ENCODE measurements at regions not wholly inside any gene's neighbourhood (a gene's known extent, or its start where the extent isn't known, plus 50 kb on each side); places are given as distances from the start of the nearest gene placed in this dataset.

DNA sequence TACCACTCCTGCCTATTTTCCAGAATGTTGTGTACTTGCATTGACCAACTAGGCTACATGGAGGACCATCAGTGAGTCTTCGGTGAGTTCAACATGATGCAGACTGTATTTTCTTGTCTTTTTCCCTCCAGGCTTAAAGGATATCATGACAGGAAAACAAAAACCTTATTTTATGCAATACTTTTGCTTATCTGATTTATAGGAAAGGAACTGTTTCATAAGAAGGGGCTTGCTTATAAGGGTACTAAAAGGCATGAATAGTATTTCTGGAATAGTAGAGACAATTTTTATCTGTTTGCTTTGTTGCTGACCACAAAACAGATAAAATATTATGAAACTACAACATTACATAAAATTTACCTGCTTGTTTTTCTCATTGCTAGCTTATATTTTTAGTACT lies 374.7 kb downstream of the KLF5 start (continued):
- TF ChIP-seq REST (IDR thresholded peaks at IDR 0.05; ENCODE audit: low read depth) = no peak
- no peak for TF ChIP-seq ZFX (IDR thresholded peaks at IDR 0.05)
- no peak for TF ChIP-seq CEBPB (IDR thresholded peaks at IDR 0.05; ENCODE audit: low read depth)
- no peak for TF ChIP-seq SRF (IDR thresholded peaks at IDR 0.05; ENCODE audit: low read depth)
- TF ChIP-seq SP1 (IDR thresholded peaks at IDR 0.05; ENCODE audit: low read depth) = no peak
- no peak for TF ChIP-seq ZNF274 (IDR thresholded peaks at IDR 0.05; ENCODE audit: low read depth, low read length)

DNA sequence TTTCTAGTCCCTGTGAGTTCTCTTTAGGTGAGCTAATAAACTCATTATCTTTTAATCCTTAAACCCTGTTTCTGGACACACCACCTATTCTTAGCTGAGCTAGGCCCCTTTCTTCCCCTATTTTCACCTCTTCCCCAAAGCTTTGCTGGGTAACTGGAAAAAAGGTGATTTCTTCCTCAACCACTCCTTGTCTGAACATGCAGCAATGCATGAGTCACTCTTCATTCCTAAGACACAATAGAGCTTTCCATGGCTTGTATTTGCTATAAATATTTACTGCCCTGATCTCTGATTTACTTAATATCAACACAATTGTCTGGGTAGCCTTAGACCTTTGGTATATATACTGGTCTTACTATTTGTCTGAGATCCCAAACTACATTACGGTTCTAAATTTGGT lies 370.9 kb downstream of the KLF5 start:
- ATAC-seq = peak; percentile 55; the same call in 1 of the 2 replicates
- CTCF ChIA-PET = no interaction called here
- peak overlapping the region; percentile 52 for H3K4me2 ChIP-seq (ENCODE audit: low read length)

More for the DNA sequence above, 370.9 kb downstream of the KLF5 start:
- no peak for TF ChIP-seq ELF1 (IDR thresholded peaks at IDR 0.05; ENCODE audit: borderline replicate concordance, low read depth)
- no peak for TF ChIP-seq SIN3A (IDR thresholded peaks at IDR 0.05; ENCODE audit: low read depth)
- TF ChIP-seq JUND (IDR thresholded peaks at IDR 0.05) = peak; percentile 83
- TF ChIP-seq RAD21 (IDR thresholded peaks at IDR 0.05; ENCODE audit: low read depth) = 0 out of 2 replicates have a peak, but pooled peaks have one; percentile 18
- peak; percentile 73; the same call in 1 of the 2 replicates for TF ChIP-seq SP1 (IDR thresholded peaks at IDR 0.05; ENCODE audit: low read depth)
- TF ChIP-seq ZFX (IDR thresholded peaks at IDR 0.05) = no peak
- TF ChIP-seq SRF (IDR thresholded peaks at IDR 0.05; ENCODE audit: low read depth) = 0 out of 2 replicates have a peak, but pooled peaks have one; percentile 21
- TF ChIP-seq CEBPB (IDR thresholded peaks at IDR 0.05; ENCODE audit: low read depth) = peak; percentile 53; the same call in 1 of the 2 replicates
- 0 out of 2 replicates have a peak, but pooled peaks have one; percentile 16 for TF ChIP-seq EGR1 (IDR thresholded peaks at IDR 0.05; ENCODE audit: low read depth)
- TF ChIP-seq FOSL1 (IDR thresholded peaks at IDR 0.05; ENCODE audit: low read depth) = peak; percentile 81
- TF ChIP-seq CBX3 (IDR thresholded peaks at IDR 0.05; ENCODE audit: low read depth) = peak; percentile 80; the same call in 1 of the 2 replicates
- TF ChIP-seq MAX (IDR thresholded peaks at IDR 0.05) = peak; percentile 41; the same call in 1 of the 2 replicates
- H3K27ac ChIP-seq (ENCODE audit: low read depth, low read length) = peak overlapping the region; percentile 55
- no peaks in the 10 kb centered on the region for H3K9me3 ChIP-seq (ENCODE audit: control insufficient read depth in 1 of 2, insufficient read depth in 1 of 2, low read depth in 1 of 2, low read length in 2 of 2)
- peak overlapping the region in 1 of 2 experiments; percentile 6; a peak in 1 of 4 replicates for H3K4me3 ChIP-seq (replicated peaks in 1 of 2; ENCODE audit: low read depth in 1 of 2, low read length in 2 of 2)
- no peaks in the 10 kb centered on the region for H3K36me3 ChIP-seq (ENCODE audit: control insufficient read depth in 1 of 2, insufficient read depth in 2 of 2, low read length in 2 of 2)
- no peaks in the 10 kb centered on the region for H3K9me2 ChIP-seq (ENCODE audit: insufficient read depth)
- ChIA-PET RAD21 (ENCODE audit: low non-redundant PET in 1 of 2, low total read pairs in 2 of 2, uncharacterized antibody in 2 of 2, unreplicated experiment in 2 of 2) (no interaction called here), POLR2A (no interaction called here)
- H3K9ac ChIP-seq (ENCODE audit: low read length) = peak overlapping the region; percentile 31
- BruUV-seq (replicated peaks) = no TSS peak
- no peaks in the 10 kb centered on the region for H4K20me1 ChIP-seq (ENCODE audit: insufficient read depth)
- H2AFZ ChIP-seq (ENCODE audit: low read depth, low read length, poor library complexity, severe bottlenecking) = peak overlapping the region; percentile 82
- no peaks in the 10 kb centered on the region for H3K27me3 ChIP-seq (ENCODE audit: insufficient read depth, low read length)
- DNase-seq (ENCODE audit: low read depth, low spot score) = peak; percentile 52
- no peaks in the 10 kb centered on the region for H3K79me2 ChIP-seq (ENCODE audit: insufficient read depth, low read length)
- intact Hi-C loops (cut with micrococcal nuclease) = loop anchor here (10.0 kb wide), 1 partner anchor 275 kb away; no protein-coding TSS in a partner anchor
- peaks cover 18 to 36% of the 10 kb centered on the region in 2 experiments for H3K4me1 ChIP-seq (ENCODE audit: control insufficient read depth in 1 of 2, insufficient read depth in 2 of 2, low read length in 2 of 2)

All from HCT116 (cell line).